ENCODE measurements at regions not wholly inside any gene's neighbourhood (a gene's known extent, or its start where the extent isn't known, plus 50 kb on each side); places are given as distances from the start of the nearest gene placed in this dataset.
"Not testable (repeated sequence)": the region's sequence is repeated elsewhere in the genome, so short reads cannot be mapped to it uniquely, and the experiment has no call there.

DNA sequence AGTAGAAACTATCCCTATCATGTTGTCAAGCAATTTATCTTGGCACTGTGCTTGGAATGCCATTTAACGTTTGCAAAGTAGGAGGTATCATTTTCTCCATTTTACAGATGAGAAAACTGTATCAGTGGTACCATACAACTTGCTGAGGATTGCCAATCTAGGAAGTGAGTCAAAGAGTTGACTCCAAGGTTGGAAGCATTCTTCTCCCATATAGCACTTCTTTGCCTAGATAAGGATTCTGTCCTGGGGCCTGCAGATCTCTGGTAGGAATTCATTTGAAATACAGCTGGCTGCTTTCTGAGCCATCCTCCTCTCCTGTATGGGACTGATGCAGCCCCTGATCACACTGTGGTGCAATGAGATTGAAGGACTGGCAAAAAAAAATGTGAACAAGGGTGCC is 170.2 kb downstream of the ALDH1A2 start:
- TF ChIP-seq, protein P1, sequence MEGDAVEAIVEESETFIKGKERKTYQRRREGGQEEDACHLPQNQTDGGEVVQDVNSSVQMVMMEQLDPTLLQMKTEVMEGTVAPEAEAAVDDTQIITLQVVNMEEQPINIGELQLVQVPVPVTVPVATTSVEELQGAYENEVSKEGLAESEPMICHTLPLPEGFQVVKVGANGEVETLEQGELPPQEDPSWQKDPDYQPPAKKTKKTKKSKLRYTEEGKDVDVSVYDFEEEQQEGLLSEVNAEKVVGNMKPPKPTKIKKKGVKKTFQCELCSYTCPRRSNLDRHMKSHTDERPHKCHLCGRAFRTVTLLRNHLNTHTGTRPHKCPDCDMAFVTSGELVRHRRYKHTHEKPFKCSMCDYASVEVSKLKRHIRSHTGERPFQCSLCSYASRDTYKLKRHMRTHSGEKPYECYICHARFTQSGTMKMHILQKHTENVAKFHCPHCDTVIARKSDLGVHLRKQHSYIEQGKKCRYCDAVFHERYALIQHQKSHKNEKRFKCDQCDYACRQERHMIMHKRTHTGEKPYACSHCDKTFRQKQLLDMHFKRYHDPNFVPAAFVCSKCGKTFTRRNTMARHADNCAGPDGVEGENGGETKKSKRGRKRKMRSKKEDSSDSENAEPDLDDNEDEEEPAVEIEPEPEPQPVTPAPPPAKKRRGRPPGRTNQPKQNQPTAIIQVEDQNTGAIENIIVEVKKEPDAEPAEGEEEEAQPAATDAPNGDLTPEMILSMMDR (IDR thresholded peaks at IDR 0.05; ENCODE audit: borderline replicate concordance, insufficient read depth, low read depth, low read length) = no peak

DNA sequence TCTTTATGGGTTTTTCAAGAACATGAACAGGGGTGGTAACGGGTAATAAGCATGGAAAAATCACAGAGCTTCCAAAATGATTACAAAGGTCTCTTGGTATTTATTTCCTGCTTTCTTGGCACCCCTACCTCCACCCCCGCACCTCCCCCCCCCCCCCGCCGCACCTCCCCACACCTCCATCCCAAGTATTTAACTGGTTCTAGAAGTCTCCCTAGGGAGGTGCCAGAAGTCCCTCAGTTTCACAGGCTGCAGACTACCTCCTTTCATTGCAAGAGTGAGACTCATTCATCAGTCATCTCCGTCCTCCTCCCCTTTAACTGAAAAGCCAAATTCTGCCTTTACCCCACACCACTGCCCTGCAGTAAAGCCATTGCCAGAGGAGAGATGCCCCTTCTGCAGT is 169.4 kb downstream of the ALDH1A2 start:
- TF ChIP-seq, protein P1 (IDR thresholded peaks at IDR 0.05; ENCODE audit: borderline replicate concordance, insufficient read depth, low read depth, low read length) = no peak
- H3K4me3 ChIP-seq (ENCODE audit: low read depth, low read length) = no peak overlapping the region

More for the DNA sequence above, 170.2 kb downstream of the ALDH1A2 start:
- no peak overlapping the region for H3K4me3 ChIP-seq (ENCODE audit: low read depth, low read length)

DNA sequence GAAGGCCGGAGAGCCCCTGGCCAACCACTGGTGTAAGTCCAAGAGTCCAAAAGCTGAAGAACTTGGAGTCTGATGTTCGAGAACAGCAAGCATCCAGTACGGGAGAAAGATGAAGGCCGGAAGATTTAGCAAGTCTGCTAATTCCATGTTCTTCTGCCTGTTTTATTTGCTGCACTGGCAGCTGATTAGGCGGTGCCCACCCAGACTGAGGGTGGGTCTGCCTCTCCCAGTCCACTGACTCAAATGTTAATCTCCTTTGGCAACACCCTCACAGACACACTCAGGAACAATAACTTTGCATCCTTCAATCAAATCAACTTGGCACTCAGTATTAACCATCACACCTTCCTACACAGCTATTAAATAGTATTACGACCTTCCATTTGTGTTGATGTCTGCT is 168.6 kb downstream of the ALDH1A2 start:
- H3K4me3 ChIP-seq (ENCODE audit: low read depth, low read length) = not testable (repeated sequence)

DNA sequence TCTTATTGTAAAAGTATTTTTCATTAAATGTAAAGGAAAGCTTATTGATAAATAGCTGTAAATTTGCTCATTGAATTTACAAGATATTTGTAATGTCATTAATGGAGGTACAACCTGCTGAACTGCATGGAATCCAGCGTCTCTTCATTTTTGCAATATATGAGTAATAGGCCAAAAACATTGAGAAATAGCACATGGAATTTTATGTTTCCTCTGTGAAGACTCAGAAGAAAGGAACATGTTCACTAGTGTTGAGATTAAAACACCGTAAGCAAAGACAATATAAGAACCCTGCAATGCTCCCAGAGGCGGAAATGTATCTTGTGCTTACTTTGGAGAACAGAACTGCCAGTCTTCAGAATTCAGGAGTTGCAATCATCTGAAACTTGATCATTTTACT is 167.6 kb downstream of the ALDH1A2 start:
- H3K4me3 ChIP-seq (ENCODE audit: low read depth, low read length) = no peak overlapping the region
- TF ChIP-seq, protein P1 (IDR thresholded peaks at IDR 0.05; ENCODE audit: borderline replicate concordance, insufficient read depth, low read depth, low read length) = no peak

DNA sequence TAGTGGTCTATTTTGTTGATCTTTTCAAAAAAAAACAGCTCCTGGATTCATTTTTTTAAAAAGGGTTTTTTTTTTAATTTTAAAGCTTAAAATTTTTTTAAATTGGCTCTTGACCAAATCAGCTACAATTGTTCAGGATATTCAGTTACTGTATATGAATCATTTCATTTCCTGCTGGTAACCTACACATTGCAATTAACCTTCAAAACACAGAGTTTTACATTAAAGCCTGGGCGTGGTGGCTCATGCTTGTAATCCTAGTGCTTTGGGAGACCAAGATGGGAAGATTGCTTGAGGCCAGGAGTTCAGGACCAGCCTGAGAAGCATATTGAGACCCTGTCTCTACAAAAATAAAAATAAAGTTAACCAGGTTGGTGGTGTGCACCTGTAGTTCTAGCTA is 163.4 kb downstream of the ALDH1A2 start:
- H3K4me3 ChIP-seq (ENCODE audit: low read depth, low read length) = no peak overlapping the region
- TF ChIP-seq, protein P1 (IDR thresholded peaks at IDR 0.05; ENCODE audit: borderline replicate concordance, insufficient read depth, low read depth, low read length) = no peak
